Upper lobe of right lung (tissue), 1 donor: ENCODE measurements at regions not wholly inside any gene's neighbourhood (a gene's known extent, or its start where the extent isn't known, plus 50 kb on each side); places are given as distances from the start of the nearest gene placed in this dataset.

Experiments used
- ATAC-seq: fragments of 200-7000 bp; cut with Tn5 transposase; one replicate; pipeline ENCODE4 v1.9.1; 2020; ENCODE audit warnings: mild to moderate bottlenecking, moderate library complexity
- DNase-seq: peaks from one replicate; pipeline ENCODE4 v3.0.0-alpha.2; 2020
- H3K27ac ChIP-seq: fragments of 200-600 bp; one replicate; pipeline ENCODE4 v1.8.0; 2022
- H3K27me3 ChIP-seq: fragments of 200-600 bp; one replicate; pipeline ENCODE4 v1.8.0; 2022; ENCODE audit warnings: mild to moderate bottlenecking
- H3K36me3 ChIP-seq: fragments of 200-600 bp; one replicate; pipeline ENCODE4 v1.8.0; 2022
- H3K4me1 ChIP-seq: fragments of 200-600 bp; one replicate; pipeline ENCODE4 v1.8.0; 2022
- H3K4me3 ChIP-seq: fragments of 200-600 bp; one replicate; pipeline ENCODE4 v1.8.0; 2022; ENCODE audit warnings: mild to moderate bottlenecking
- H3K9me3 ChIP-seq: fragments of 200-600 bp; one replicate; pipeline ENCODE4 v1.8.0; 2022
- CTCF ChIP-seq: fragments of 200-600 bp; IDR thresholded peaks from one replicate; pipeline ENCODE4 v1.8.0; 2022; ENCODE audit warnings: antibody characterized with exemption
- intact Hi-C: fragments of 100-400 bp; cut with DNase I; formaldehyde crosslinking; loops from one replicate; pipeline ENCODE4 v1.11.0; 2022
- donor health status: DM: no; HTN: yes; CAD: no; lungs with severe emphysema.

DNA sequence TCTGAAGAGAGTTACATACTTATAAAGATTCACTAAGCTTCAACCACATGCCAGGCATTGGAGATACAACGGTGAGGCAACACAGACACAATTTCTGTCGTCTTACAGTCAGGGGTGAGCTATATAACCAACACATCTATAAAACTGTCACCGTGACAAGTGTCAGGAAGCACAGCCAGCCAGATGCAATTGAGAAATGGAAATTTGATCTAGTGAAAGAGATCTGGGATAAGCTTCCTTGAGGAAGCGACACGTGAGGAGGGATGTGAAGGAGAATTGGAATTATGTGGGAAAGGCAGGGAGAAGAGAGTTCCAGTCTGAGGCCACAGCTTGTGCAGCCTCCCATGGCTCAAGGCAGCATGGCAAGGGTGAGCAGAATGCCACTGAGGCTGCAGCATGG is 50.9 kb upstream of the ZNF354B start:
- intact Hi-C loops = no loop called here
- no peaks in the 10 kb centered on the region for H3K9me3 ChIP-seq
- DNase-seq = no peak
- no peaks in the 10 kb centered on the region for H3K36me3 ChIP-seq
- no peak overlapping the region for H3K4me3 ChIP-seq
- H3K4me1 ChIP-seq = no peaks in the 10 kb centered on the region
- no peak overlapping the region for H3K27ac ChIP-seq
- no peaks in the 10 kb centered on the region for H3K27me3 ChIP-seq
- no peak for TF ChIP-seq CTCF
- no peak for ATAC-seq

- no peak for TF ChIP-seq CTCF
- Histone ChIP-seq H3K4me3 (no peak overlapping the region), H3K36me3 (no peaks in the 10 kb centered on the region), H3K27me3 (no peaks in the 10 kb centered on the region), H3K27ac (no peak overlapping the region), H3K9me3 (no peaks in the 10 kb centered on the region), H3K4me1 (no peaks in the 10 kb centered on the region)
- no peak for ATAC-seq
- no peak for DNase-seq
- intact Hi-C loops = no loop called here
These were observed 58.7 kb upstream of the ZNF354B start for GRCh38 chr5:178801021-178801420.

GRCh38 chr5:178797546-178798440 is 62.0 kb upstream of the ZNF354B start:
- no peaks in the 10 kb centered on the region for H3K9me3 ChIP-seq
- H3K27ac ChIP-seq = no peak overlapping the region
- intact Hi-C loops = no loop called here
- no peak overlapping the region for H3K4me3 ChIP-seq
- TF ChIP-seq CTCF = no peak
- DNase-seq (peak; percentile 10), ATAC-seq (no peak)
- no peaks in the 10 kb centered on the region for H3K27me3 ChIP-seq
- no peaks in the 10 kb centered on the region for H3K36me3 ChIP-seq
- H3K4me1 ChIP-seq = no peaks in the 10 kb centered on the region

DNA sequence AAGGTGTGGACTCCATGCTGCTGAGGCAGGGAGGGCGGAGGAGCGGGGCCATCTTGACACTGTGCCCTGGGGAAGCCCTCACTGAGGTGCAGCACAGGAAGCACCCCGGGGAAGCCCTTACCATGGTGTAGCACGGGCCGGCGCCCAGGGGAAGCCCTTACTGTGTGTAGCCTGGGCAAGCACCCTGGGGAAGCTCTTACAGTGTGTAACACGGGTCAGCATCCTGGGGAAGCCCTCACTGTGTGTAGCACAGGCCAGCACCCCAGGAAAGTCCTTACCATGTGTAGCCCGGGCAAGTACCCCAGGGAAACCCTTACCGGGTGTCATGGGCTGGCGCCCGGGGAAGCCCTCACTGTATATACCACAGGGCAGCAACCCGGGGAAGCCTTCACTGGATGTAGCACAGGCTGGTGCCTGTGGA is 62.6 kb upstream of the ZNF354B start:
- peak; percentile 6 for ATAC-seq
- intact Hi-C loops = no loop called here

GRCh38 chr5:178796165-178796945 is 63.4 kb upstream of the ZNF354B start:
- Histone ChIP-seq H3K4me1 (no peaks in the 10 kb centered on the region), H3K4me3 (no peak overlapping the region), H3K9me3 (no peaks in the 10 kb centered on the region), H3K36me3 (no peaks in the 10 kb centered on the region), H3K27ac (no peak overlapping the region), H3K27me3 (no peaks in the 10 kb centered on the region)
- intact Hi-C loops = no loop called here
- peak; percentile 10 for ATAC-seq
- no peak for TF ChIP-seq CTCF
- DNase-seq = no peak

More for the DNA sequence above, 62.6 kb upstream of the ZNF354B start:
- H3K4me3 ChIP-seq = no peak overlapping the region
- no peaks in the 10 kb centered on the region for H3K36me3 ChIP-seq
- no peaks in the 10 kb centered on the region for H3K27me3 ChIP-seq
- no peak for DNase-seq
- no peak for TF ChIP-seq CTCF
- no peaks in the 10 kb centered on the region for H3K9me3 ChIP-seq
- H3K27ac ChIP-seq = no peak overlapping the region
- H3K4me1 ChIP-seq = no peaks in the 10 kb centered on the region
